ENCODE measurements at regions not wholly inside any gene's neighbourhood (a gene's known extent, or its start where the extent isn't known, plus 50 kb on each side); places are given as distances from the start of the nearest gene placed in this dataset.
"Not testable (repeated sequence)": the region's sequence is repeated elsewhere in the genome, so short reads cannot be mapped to it uniquely, and the experiment has no call there.

DNA sequence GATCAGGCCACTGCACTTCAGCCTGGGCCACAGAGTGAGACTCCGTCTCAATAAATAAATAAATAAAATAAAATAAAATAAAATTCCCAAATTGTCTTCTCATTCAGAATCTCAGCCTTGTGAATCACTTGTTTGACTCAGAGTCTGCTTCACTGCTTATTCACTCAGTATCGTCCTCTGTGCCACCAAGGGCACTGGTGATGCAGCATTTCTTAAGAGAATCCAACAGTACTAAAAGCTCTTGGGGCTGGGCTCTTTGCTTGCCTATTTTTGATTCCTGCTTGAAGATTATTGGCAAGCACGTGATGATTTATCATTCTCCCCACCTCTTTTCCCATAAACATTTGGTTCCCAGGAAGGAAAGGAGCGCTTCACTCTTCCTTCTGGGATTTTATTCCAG lies 54.8 kb upstream of the HMGB1 start:
- no peak for DNase-seq

DNA sequence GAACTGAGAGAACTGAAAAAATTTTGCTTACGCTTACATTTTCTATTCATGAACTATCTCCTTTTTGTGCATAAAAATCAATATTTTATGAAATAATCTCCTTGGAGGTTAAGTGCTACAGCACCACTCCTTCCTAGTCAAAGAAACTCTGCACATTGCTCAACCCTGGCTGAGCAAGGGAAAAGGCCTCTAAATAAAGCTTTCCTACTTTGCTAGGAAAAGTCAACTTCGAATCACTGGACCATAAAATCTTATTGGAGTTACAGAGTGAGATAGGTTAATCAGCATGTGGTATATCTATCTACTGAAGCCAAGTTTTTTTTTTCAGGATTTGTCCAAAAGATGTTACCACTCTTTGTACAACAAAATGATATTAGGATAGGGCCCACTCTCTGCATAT lies 57.5 kb upstream of the HMGB1 start:
- DNase-seq = no peak

DNA sequence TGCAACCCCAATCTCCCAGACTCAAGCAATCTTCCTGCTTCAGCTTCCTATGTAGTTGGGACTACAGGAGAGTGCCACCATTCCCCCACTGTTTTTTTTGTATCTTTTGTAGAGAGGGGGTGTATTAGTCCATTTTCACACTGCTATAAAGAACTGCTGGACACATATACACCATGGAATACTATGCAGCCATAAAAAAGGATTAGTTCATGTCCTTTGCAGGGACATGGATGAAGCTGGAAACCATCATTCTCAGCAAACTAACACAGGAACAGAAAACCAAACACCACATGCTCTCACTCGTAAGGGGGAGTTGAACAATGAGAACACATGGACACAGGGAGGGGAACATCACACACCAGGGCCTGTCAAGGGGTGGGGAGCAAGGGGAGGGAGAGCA lies 58.1 kb upstream of the HMGB1 start:
- DNase-seq = not testable (repeated sequence)

DNA sequence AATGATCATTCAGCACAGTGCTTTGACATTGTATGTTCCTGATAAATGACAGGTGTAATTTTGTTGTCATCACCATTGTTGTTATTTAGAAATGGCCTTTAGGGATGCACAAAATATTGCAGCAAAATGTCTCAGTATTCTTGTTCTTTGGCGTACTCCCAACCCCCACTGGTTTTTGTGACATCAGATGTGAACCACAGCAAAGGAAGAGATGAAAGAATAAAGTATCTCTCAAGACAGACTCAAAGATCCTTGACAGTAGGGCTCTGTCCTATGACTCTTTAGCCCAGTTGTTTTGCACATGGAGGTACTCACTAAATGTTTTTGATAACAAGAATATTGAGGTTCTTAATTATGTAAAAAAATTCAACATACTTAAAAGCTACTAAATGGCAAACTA lies 59.5 kb upstream of the HMGB1 start:
- peak; percentile 8 for DNase-seq

DNA sequence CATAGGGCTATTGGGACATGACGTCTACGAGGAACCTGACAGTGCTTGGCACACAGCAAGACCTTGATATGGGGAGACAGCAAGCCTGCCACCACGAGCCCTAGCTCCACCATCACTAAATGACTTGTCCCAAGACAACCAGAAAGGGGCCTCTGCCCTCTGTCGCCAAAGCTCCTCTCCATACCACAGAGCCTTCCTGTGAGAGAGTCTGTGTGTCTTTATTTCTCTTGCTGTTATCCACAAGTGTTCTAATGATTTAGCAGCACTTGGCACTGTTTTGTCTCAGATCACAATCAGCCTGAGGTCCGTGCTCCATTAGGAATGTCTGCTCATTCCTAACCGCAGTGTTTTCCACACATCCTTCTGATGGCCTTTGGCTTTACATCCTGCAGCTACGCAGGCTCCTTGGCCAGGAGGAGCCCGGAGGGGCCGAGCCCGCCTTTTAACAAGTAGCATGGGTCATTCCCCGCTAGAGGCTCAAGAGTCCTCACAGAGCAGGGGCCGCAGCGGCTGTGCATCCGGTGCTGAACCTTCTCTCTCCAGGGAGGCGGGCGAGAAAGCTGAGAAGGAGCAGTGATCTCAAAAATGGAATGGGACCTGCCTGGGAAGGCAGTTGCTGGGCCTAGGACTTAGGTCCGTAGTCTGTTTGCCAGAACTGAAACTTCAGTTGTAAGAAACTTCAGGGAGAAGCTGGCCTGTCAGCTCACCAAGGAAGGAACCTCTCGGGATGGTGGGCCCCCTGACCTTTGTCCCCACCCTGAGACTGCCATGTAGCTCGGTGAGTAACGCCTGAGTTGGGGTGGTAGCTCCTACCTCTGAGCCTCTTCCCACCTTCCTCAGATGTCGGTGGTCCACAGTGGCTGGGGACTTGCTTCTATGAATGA lies 61.1 kb upstream of the HMGB1 start:
- no peak for DNase-seq

DNA sequence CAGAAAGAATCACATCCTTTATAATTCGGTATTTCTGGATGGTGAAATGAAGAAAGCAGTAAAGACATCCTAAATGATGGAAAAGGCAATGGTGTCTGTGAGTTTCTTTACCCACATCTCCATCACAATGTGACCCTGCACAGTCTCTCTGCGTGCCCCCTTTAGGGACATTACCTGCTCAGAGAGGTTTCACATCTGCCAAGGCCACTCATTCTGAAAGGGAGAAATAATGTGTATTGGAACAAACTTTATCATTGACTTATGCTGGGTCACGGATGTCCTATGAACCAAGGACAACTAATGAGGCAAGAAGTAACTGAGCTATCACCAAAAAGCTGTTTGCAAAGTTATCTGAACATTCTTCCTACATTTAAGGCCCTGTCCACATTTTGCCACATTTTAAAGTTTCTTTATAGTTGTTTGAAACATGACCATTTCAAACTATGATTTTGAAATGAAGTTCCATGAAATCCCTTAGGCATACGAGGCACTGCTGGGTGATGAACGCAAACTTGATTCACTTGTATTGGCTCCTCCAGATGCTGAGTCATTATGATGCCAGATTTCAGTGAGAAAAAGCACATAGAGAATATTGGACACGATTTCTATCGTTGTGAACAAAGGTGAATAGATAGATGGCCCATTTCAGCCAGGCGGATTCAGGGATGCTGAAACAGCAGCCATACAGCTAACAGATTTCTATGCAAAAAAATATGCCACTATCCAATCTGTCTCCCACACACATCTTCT lies 63.5 kb upstream of the HMGB1 start:
- no peak for DNase-seq

DNA sequence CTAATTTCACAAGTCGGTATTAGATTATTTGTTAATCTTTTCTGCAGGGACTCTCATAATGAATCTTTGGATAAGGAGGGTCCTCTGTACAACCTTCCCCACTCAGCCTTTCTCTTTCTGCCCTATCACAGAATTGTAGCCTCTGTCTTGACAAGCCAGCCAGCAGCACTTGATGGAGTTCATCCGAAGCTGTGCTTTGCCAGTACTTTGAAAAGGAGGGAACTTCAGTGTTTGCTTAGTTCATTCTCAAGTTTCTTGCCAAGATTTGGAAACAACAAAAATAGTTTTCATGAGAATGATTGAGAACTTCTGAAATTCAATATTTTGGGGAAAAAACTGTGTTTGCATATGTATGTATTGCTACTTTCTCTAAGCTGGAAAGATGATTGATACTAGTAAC lies 69.3 kb upstream of the HMGB1 start:
- no peak for DNase-seq

DNA sequence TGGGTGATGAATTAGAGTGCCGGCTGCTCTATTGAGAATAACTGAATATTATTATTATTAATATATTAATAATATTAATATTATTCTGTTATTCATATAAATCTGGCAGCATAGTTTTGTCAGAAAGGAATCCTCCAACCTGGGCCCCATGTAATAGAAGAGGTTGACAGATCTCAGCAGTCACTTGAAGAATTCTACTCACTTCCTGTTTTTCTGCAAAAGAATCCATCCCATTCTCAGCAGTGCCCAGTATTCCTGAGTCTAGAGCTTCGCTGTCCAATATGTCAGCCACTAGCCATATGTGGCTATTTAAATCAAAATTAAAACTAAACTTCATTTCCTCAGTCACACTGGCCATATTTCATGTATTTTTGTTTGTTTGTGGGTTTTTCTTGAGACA lies 72.4 kb upstream of the USPL1 start:
- DNase-seq = no peak

DNA sequence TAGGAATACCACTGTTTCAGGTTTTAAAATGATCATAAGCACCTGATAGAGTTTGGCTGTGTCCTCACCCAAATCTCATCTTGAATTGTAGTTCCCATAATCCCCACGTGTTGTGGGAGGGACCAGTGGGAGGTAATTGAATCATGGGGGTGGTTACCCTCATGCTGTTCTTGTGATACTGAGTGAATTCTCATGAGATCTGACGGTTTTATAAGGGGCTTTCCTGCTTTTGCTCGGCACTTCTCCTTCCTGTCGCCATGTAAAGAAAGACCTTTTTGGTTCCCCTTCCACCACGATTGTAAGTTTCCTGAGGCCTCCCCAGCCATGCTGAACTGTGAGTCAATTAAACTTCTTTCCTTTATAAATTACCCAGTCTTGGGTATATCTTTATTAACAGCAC lies 69.7 kb upstream of the USPL1 start:
- DNase-seq = not testable (repeated sequence)

DNA sequence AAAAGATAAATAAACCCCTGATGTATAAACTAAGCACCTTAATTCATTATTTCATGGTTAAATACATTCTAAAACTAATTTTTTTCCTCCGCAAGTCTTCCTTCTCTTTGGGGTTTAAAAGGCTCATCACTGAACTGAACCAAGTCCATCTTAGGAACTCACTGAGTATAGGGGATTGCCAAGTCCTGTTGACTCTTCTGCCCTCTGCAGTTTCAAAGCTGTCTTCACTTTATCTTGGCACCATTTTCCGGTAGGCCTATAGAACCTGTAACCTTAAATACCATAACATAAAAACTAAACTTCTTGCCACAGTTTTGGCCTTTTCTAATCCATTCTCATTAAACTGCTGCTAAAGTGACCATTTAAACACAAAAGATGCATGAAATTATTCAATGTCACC lies 66.5 kb upstream of the USPL1 start:
- peak; percentile 21 for DNase-seq

DNA sequence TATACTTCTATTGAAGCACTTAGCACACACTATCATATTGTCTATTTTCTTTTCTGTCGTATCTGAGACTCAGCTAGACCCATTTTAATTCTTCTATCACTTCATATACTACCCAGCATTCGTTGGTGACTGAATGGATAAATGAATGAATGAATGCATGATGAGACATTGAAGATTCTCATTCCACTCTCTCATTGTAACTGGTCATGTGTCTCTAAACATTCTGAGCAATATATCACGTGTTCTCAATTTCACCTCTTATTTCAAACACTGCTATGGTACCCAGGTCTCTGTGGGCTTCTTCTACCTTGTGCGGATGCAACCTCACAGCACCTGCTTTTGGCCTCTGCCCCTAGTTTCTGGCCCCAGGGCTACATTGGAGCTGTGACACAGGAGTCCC lies 65.2 kb upstream of the USPL1 start:
- DNase-seq = no peak

DNA sequence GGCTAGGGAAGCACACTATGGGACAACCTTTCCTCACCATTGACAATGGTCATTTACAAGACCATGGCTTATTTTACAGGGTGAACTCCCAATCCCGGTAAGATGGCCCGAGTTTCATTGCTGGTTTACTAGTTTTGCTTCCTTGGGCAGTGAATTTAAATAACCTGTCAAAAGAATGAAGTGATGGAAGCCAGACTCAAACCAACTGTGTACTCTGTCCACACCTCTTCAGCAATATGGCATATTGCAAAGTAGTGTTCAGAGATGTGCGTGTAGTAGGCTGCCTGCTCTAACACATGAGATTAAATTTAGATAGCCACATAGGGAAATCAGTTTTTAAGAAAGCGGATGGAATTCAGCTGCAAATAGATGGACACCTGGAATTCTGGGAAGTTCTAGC lies 58.4 kb upstream of the USPL1 start:
- no peak for DNase-seq

DNA sequence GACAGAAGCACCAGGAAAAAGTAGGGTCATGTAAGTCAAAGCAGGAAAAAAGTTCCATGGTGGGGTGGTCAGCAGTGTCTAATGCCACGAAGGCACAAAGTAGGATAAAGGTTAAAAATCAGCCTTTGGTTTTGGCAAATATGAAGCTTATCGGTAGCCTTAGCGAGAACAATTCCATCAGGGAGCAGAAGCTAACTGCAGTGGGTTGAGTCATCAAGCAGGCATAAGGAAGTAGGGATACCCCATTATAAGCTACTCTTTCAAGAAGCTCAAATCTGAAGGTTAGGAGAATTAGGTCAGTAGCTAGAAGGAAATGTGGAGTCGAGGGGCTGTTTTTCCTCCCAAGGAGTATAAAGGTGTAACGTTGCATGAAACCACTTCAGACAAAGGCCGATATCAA lies 57.5 kb upstream of the USPL1 start:
- DNase-seq = no peak

DNA sequence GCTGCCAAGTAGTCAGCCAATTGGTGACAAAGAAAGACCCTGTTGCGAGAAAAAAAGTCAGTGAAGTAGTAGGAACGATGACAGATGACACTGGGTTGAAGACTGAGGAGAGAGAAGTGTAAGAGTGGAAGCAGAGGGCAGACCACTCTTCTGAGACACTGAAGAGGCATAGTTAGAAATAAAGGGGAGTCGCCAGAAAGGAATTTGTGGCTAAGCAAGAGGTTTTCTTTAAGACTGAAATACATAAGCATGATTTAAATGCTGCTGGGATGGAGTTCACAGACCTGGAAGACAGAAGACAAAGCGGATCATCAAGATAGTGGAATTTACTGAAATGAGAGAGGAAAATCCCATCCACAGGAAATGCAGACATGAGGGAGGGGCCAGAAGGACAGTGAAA lies 56.2 kb upstream of the USPL1 start:
- no peak for DNase-seq

DNA sequence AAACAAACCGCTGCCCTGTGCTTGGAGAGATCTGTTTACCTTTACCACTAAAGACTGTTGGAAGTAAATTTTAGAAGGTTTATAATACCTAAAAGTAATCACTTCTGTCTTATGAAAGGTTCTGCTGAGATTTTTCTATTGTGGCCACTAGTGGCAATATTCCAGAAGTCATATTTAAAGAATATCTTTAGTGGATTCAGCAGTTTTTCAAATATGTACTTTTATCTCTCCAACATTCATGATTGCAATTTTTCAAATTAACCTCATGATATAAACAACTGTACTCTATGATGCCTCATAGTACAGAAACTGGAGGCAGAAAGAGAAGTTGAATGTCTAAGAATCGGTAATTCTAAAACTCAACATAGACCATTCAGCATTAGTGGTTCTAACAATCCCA lies 53.2 kb upstream of the USPL1 start:
- DNase-seq = no peak

DNA sequence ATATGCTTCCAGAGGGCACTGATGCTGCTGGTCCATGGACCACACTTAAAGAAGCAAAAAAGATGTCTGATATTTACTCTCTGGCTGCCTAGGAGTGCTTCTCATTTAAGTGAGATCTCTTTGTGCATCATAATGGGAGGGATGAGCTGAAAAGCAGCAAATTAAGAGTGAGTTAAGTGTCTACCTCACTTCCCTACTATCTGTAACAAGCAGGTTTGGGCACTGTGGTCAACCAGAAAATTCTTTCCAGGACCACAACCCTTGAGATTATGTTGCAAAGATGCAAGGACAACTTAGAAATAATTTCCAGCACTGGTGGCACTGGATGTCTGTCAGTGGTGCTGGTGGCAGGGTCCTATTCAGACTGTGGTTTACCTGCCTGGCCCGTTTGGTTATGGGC lies 52.1 kb upstream of the USPL1 start:
- no peak for DNase-seq

DNA sequence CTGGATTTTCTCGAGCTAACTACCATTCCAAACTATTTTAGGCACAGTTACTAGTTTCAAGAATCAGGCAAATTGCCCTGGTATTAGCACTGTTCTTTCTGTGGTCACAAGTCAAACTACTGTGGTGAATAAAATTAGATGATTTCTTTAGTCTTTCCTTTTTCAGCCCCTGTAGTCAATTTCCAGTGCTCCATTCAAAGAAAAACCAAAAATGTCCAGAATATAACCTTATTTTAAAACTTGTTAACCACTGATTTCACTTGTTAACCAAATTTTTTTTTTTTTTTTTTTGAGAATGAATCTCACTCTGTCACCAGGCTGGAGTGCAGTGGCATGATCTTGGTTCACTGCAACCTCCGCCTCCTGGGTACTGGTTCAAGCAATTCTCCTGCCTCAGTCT lies 50.6 kb upstream of the USPL1 start:
- no peak for DNase-seq
